CD4-positive, alpha-beta T cell treated with Interleukin-15 for 1 hour (primary cell): ENCODE measurements at regions not wholly inside any gene's neighbourhood (a gene's known extent, or its start where the extent isn't known, plus 50 kb on each side); places are given as distances from the start of the nearest gene placed in this dataset.

ENCODE experiments used
- DNase-seq: peaks from one replicate; pipeline ENCODE4 v3.0.0-alpha.2; 2020

DNA sequence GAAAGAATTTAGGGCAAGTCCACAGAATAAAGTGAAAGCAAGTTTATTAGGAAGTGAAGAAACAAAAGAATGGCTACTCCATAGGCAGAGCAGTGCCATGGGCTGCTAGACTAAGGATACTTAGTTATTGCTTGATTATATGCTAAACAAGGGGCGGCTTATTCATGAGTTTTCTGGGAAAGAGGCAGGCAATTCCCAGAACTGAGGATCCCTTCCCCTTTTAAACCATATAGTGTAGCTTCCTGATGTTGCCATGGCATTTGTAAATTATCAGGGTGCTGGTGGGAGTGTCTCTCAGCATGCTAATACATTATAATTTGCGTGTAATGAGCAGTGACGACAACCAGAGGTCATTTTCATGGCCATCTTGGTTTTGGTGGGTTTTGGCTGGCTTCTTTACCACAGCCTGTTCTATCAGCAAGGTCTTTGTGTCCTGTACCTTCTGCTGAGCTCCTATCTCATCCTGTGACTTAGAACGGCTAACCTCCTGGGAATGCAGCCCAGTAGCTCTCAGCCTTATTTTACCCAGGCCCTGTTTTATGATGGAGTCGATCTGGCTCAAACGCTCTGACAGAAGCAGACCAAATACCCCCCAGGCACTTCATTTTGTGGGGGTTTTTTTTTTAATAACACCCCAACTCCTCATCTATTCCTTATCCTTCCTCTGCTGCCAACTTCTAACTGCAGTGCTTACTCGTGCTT is 103.0 kb upstream of the RARB start:
- no peak for DNase-seq

- DNase-seq = no peak
These were observed 92.7 kb upstream of the RARB start for GRCh38 chr3:25335356-25335755.

GRCh38 chr3:25338158-25338725 is 89.8 kb upstream of the RARB start:
- DNase-seq = no peak

DNA sequence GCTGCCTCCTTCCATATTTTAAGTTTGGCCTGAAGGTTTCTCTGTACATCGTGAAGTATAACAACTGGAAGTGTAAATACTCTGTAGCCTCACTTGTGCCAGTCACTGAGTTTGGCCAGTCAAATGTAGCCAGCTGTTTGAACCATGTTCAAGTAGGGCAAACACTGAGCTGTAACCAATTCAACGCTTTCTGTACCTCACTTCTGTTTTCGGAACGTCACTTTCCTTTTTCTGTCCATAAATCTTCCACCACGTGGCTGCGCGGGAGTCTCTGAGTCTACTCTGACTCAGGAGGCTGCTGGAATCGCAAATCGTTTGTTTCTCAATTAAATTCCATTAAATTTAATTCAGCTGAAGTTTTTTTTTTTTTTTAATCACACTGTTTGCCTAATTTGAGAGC is 88.8 kb upstream of the RARB start:
- no peak for DNase-seq

- DNase-seq = no peak
These were observed 83.4 kb upstream of the RARB start for GRCh38 chr3:25344670-25345069.

DNA sequence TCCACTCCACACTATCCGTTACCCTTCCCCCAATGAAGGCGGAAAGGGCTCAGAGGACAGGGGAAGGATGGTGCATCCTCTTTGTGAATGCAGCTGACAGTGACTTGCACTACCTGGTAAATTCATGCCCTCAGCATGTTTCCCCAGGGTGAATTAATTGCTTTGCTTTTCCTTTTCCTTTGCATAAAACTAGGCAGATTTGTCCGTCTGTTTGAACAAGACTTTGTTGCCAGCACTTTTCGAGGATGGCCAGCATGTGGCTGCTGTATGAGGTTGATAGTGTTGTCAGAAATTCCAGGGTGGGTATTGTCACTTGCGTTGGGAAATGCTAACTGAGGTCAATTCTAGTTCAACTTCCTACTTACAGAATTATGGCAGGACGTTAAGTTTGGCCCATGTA is 79.0 kb upstream of the RARB start:
- no peak for DNase-seq

GRCh38 chr3:25349828-25350724 is 78.0 kb upstream of the RARB start:
- DNase-seq = no peak

DNA sequence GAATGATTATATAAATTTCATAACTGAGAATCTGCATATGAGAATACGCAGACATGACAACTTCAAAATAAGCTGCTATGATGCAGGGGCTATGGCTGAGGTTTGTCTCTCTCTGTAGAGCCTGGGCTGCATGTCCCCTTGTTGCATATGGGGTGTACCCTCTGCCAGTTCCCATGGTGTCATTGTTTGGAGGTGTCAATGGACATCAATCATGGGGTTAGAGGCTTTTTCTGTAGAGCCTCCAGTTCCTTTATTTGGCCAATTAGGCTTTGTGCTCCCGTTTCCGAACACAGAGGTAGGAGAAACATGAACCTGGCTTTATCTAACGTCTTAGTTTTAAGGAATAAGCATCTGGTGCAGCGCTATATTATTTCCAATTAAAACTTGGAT is 77.3 kb upstream of the RARB start:
- no peak for DNase-seq

GRCh38 chr3:25354071-25354470 is 74.0 kb upstream of the RARB start:
- DNase-seq = no peak

DNA sequence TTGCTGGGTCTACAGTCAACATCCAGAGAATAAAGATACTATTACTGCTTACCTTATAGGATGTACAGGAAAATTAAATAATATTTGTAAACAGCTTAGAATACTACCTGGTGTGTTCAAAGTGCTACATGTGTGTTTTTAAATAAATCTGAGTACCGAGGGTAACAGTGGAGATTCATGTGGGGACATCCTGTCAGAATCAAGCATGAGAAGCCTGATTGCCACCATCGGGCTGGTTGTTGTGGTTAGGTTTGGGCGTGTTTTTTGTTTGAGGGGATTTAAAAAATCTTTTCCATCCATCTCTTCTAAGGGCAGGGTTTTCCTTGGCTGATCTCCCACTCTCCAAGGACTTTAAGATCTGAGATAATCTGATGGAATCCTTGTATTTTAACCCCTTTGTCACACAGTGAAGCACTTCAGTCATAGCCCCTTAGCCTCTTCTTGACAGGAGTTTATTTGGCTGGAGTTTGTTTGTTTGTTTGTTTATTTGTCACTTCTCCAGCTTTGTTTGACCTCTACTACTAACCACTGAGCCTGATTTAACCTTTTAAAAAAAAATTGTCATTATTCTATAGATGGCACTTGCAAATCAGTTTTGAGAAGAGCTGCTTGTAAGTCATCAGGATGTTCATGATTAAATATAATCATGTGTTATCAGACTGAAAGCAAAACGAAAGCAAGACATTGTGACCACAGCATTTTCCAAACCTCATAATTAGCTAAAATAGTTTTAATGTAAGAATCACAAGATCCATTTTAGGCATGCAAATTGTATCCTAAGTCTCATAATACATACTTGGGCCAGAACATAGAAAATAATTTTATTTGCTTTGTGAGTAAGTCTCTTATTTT is 72.8 kb upstream of the RARB start:
- no peak for DNase-seq

DNA sequence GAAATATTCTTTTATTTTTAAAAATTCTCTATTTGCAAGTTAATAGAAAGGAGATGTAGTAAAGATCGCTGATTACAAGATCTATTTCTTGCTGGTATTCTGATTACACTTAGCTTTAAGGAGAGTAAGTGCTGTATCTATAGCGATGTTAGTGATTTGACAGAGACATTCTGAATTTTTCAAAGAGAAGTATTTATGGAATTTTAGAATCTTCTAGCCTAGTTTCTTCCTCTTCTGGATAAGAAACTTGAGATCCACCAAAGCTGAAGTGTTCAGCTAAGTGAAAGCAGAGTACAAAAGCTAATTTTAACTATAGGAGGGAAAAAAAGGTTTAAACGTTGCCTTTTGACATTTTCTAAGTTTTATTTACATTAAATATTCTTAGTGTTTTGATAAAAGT is 72.1 kb upstream of the RARB start:
- DNase-seq = no peak

DNA sequence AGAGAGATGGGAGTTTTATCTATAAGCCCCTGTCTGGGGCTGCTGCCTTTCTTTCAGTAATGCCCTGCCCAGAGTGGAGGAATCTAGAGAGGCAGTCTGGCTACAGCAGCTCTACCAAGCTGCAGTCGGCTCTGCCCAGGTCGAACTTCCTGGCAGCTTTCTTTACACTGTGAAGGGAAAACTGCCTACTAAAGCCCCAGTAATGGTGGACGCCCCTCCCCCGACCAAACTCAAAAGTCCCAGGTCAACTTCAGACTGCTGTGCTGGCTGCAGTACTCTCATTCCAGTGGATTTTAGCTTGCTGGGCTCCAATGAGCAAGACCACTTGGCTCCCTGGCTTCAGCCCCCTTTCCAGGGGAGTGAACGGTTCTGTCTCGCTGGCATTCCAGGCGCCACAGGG is 65.9 kb upstream of the RARB start:
- DNase-seq = no peak

- DNase-seq = no peak
These were observed 62.4 kb upstream of the RARB start for GRCh38 chr3:25365636-25366035.

DNA sequence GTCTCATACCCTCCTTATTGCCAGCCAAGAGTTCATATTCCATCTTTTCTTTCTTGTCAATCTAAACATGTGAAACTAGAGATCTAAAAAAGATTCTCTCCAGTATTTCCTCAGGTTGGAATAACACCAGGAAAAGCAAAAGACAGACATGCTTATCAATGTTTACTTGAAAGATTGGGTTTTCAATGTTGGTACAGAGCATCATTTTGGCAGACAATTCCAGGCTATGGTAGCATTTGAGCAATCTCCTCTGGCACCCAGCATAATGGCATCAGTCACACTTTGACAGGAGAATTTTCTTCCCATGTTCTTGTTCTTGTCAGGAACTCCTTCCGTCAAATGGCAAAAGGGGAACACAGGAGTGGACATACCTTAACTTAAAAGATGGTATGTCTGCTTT is 61.0 kb upstream of the RARB start:
- no peak for DNase-seq

DNA sequence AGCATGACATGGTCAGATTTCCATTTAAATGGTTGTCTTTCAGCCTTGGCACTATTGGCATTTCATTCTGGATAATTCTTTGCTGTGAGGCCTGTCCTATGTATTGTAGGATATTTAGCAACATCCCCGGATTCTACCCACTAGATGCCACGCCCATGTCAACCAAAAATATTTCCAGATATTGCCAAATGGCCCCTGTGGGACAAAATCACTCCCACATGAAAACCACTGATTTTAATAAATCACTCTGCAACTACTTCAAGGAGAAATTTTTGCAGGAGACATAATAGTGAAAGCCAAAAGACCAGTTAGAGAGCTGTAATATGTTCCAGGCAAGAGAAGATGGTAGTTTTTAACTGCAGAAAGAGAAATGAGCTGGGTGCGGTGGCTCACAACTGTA is 55.9 kb upstream of the RARB start:
- DNase-seq = no peak

DNA sequence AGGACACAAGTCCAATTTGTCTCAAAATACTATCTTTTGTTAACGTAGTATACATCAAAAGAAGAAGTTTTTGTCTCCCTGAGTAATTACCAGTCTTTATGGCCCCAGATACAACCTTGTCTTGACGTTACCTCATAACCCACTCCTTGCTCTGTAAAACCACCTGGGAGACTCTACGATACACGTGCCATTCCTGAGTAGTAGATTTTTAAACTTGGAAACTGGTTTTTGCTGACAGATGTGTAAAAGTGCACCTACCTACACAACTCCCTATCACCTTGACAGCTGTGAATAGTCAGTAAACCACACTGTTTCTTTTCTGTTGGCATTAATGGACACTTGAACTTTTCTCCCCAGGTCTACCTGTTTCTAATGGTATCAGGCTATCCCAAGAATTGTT is 51.7 kb upstream of the RARB start:
- no peak for DNase-seq

GRCh38 chr3:25377042-25377441 is 51.0 kb upstream of the RARB start:
- no peak for DNase-seq
